Fibroblast of lung (primary cell): ENCODE measurements at regions not wholly inside any gene's neighbourhood (a gene's known extent, or its start where the extent isn't known, plus 50 kb on each side); places are given as distances from the start of the nearest gene placed in this dataset.

Experiments
- DNase-seq, 2 donors: peaks; one replicate each; pipeline versions ENCODE4 v3.0.0 to v3.0.0-alpha.2; 2010; ENCODE audit warnings: low read depth in 2 of 2
- H2AFZ ChIP-seq: 2 replicates; pipeline ENCODE4 v1.5.1; 2012; ENCODE audit warnings: low read length, control low read depth, inconsistent platforms
- H3K27ac ChIP-seq: 2 replicates; pipeline ENCODE4 v1.5.1; 2011; ENCODE audit warnings: low read length, control low read depth; ENCODE audit not compliant: insufficient read depth
- H3K27me3 ChIP-seq: 2 replicates; pipeline ENCODE4 v1.5.1; 2011; ENCODE audit warnings: mild to moderate bottlenecking, low read length; ENCODE audit not compliant: control insufficient read depth, insufficient read depth
- H3K36me3 ChIP-seq: 2 replicates; pipeline ENCODE4 v1.5.1; 2011; ENCODE audit warnings: low read length; ENCODE audit not compliant: control insufficient read depth, insufficient read depth
- H3K4me1 ChIP-seq: 2 replicates; pipeline ENCODE4 v1.5.1; 2011; ENCODE audit warnings: low read length; ENCODE audit not compliant: control insufficient read depth, insufficient read depth; ENCODE audit errors: extremely low read depth
- H3K4me2 ChIP-seq: 2 replicates; pipeline ENCODE4 v1.5.1; 2011; ENCODE audit warnings: low read length, control low read depth; ENCODE audit not compliant: insufficient read depth; ENCODE audit errors: extremely low read depth
- H3K4me3 ChIP-seq, 4 experiments: fragments of 200-600 bp in 1 of 4; sonication (generic) in 1 of 4; replicated peaks in 1 of 4; 2 replicates each; pipeline ENCODE4 v1.5.1; 2011 to 2016; ENCODE audit warnings: low read length in 4 of 4, low read depth in 3 of 4, mild to moderate bottlenecking in 3 of 4, control low read depth in 2 of 4, inconsistent platforms in 1 of 4, mixed read lengths in 1 of 4; ENCODE audit not compliant: insufficient read depth in 1 of 4; ENCODE audit errors: control extremely low read depth in 1 of 4
- H3K79me2 ChIP-seq: 2 replicates; pipeline ENCODE4 v1.5.1; 2012; ENCODE audit warnings: mild to moderate bottlenecking, low read length, inconsistent platforms; ENCODE audit not compliant: control insufficient read depth, insufficient read depth
- H3K9ac ChIP-seq: 2 replicates; pipeline ENCODE4 v1.5.1; 2011; ENCODE audit warnings: mild to moderate bottlenecking, low read length, control low read depth; ENCODE audit not compliant: insufficient read depth
- H3K9me3 ChIP-seq: 2 replicates; pipeline ENCODE4 v1.5.1; 2012; ENCODE audit warnings: low read depth, low read length; ENCODE audit not compliant: control insufficient read depth, insufficient read depth
- H4K20me1 ChIP-seq: 2 replicates; pipeline ENCODE4 v1.5.1; 2011; ENCODE audit warnings: low read length; ENCODE audit not compliant: control insufficient read depth, insufficient read depth; ENCODE audit errors: extremely low read depth
- EZH2 ChIP-seq: IDR thresholded peaks from 2 replicates; pipeline ENCODE4 v1.5.1; 2012; ENCODE audit warnings: low read length, control low read depth, mild to moderate bottlenecking; ENCODE audit errors: missing control alignments
- TF ChIP-seq, protein P1 (sequence below), 2 donors: IDR thresholded peaks in 1 of 2; conservative IDR thresholded peaks in 1 of 2; 1 replicate in 1 of 2; 2 replicates in 1 of 2; pipeline ENCODE4 v1.5.1; 2011 to 2012; ENCODE audit warnings: low read length in 2 of 2, control low read depth in 1 of 2, inconsistent platforms in 1 of 2, low read depth in 1 of 2, mild to moderate bottlenecking in 1 of 2

DNA sequence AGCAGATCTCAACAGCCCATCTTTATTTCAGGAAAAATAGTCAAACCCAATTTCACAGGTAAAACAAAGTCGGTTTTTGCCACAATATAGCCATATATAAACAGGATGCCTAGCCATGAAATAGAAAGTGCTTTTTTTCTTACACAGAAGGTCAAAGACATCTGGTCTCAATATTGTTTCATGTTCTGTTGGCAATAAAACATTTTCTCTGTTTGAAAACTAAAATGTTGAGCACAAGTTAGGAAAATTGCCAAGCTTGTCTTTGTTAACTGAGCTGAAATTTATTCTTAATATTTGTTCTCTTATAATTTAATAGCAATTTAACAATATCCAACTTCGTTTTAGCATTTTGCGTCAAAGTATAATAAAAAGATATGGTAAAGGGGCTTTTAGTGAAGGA lies 673.4 kb downstream of the DTWD2 start:
- TF ChIP-seq EZH2, result no peak
- TF ChIP-seq, protein P1, sequence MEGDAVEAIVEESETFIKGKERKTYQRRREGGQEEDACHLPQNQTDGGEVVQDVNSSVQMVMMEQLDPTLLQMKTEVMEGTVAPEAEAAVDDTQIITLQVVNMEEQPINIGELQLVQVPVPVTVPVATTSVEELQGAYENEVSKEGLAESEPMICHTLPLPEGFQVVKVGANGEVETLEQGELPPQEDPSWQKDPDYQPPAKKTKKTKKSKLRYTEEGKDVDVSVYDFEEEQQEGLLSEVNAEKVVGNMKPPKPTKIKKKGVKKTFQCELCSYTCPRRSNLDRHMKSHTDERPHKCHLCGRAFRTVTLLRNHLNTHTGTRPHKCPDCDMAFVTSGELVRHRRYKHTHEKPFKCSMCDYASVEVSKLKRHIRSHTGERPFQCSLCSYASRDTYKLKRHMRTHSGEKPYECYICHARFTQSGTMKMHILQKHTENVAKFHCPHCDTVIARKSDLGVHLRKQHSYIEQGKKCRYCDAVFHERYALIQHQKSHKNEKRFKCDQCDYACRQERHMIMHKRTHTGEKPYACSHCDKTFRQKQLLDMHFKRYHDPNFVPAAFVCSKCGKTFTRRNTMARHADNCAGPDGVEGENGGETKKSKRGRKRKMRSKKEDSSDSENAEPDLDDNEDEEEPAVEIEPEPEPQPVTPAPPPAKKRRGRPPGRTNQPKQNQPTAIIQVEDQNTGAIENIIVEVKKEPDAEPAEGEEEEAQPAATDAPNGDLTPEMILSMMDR (conservative IDR thresholded peaks at IDR 0.05 in 1 of 2, IDR thresholded peaks at IDR 0.05 in 1 of 2; ENCODE audit: low read depth in 1 of 2, low read length in 2 of 2), result no peak
- Histone ChIP-seq H3K27ac (no peak overlapping the region), H3K27me3 (no peaks in the 10 kb centered on the region)

DNA sequence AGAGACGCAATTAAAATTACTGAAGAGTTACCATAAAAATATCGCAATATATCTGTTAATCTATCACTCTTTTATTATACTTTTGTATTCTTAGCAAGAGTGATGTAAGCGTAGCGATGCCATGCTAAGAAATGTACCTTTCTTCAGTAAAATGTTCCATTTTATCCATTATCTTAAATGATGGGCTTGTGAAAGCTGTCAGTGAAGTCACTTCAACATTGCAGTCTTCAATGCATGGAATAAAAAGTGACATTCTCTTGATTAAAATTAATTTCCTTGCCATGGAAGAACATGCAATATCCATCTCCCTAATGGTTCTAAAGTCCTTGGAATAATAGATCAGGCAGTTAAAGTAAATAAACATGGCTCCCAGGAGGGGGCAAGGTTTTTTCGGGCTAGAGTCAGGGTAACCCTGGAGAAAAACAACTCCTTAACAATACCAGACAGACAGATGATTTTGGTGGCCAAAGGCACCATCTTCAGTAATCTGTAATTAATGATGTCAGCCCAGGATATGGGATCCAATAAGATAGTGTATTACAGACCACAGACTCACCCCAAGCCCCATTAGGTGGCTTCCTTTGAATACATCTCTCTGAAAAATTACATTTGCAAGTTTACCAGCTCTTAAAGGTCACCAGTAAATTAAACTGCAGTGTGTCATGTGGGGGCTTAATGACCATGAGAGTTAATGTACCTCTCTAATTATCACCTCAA lies 677.1 kb downstream of the DTWD2 start:
- Histone ChIP-seq H2AFZ (no peak overlapping the region), H3K9me3 (no peaks in the 10 kb centered on the region), H3K27ac (no peak overlapping the region), H3K4me2 (no peak overlapping the region), H3K79me2 (no peaks in the 10 kb centered on the region), H3K9ac (no peak overlapping the region), H3K27me3 (no peaks in the 10 kb centered on the region), H3K4me3 (no peak overlapping the region), H3K4me1 (no peaks in the 10 kb centered on the region), H4K20me1 (no peaks in the 10 kb centered on the region), H3K36me3 (no peaks in the 10 kb centered on the region)
- TF ChIP-seq, protein P1 (conservative IDR thresholded peaks at IDR 0.05 in 1 of 2, IDR thresholded peaks at IDR 0.05 in 1 of 2; ENCODE audit: low read depth in 1 of 2, low read length in 2 of 2), result no peak
- no peak for TF ChIP-seq EZH2
- DNase-seq, result no peak

More for the DNA sequence above, 673.4 kb downstream of the DTWD2 start:
- H2AFZ ChIP-seq, result no peak overlapping the region
- peak in 1 of 2 donors; percentile 2 for DNase-seq
- no peak overlapping the region for H3K4me3 ChIP-seq
- no peaks in the 10 kb centered on the region for H3K4me1 ChIP-seq
- no peak overlapping the region for H3K4me2 ChIP-seq
- H4K20me1 ChIP-seq, result no peaks in the 10 kb centered on the region
- no peaks in the 10 kb centered on the region for H3K36me3 ChIP-seq
- no peaks in the 10 kb centered on the region for H3K79me2 ChIP-seq
- H3K9ac ChIP-seq, result no peak overlapping the region
- H3K9me3 ChIP-seq, result no peaks in the 10 kb centered on the region

DNA sequence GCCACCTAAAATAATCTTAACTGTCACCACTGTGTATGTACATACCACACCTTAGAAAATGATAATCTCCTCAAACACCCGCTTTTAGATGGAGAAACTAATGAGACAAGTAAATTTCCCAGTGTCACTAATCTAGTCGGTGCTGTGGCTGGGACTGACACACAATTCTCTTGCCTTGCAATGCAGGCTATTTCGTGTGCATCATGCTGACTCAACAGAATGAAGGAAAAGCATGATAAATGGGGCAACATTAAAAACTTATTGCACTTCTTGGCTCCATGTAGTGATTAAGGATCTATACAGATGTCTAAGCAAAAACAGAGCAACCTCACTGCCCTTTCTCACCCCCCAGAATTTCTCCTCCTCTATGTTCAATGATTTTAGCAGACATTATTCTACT lies 677.9 kb downstream of the DTWD2 start:
- DNase-seq, result no peak
- no peak for TF ChIP-seq EZH2
- TF ChIP-seq, protein P1 (conservative IDR thresholded peaks at IDR 0.05 in 1 of 2, IDR thresholded peaks at IDR 0.05 in 1 of 2; ENCODE audit: low read depth in 1 of 2, low read length in 2 of 2), result no peak
- no peaks in the 10 kb centered on the region for H4K20me1 ChIP-seq

More for the DNA sequence above, 677.9 kb downstream of the DTWD2 start:
- Histone ChIP-seq H3K27ac (no peak overlapping the region), H3K79me2 (no peaks in the 10 kb centered on the region), H3K9ac (no peak overlapping the region), H3K36me3 (no peaks in the 10 kb centered on the region), H3K27me3 (no peaks in the 10 kb centered on the region), H3K4me2 (no peak overlapping the region), H3K4me1 (no peaks in the 10 kb centered on the region), H2AFZ (no peak overlapping the region), H3K4me3 (no peak overlapping the region), H3K9me3 (no peaks in the 10 kb centered on the region)
